Parathyroid adenoma (tissue), 2 donors: ENCODE measurements at regions not wholly inside any gene's neighbourhood (a gene's known extent, or its start where the extent isn't known, plus 50 kb on each side); places are given as distances from the start of the nearest gene placed in this dataset.
"Not testable (repeated sequence)": the region's sequence is repeated elsewhere in the genome, so short reads cannot be mapped to it uniquely, and the experiment has no call there.

Experiments used
- H2AFZ ChIP-seq: fragments of 300-600 bp; sonication (generic); one replicate; pipeline ENCODE4 v1.7.0; 2017; ENCODE audit warnings: antibody characterized with exemption, mild to moderate bottlenecking
- H3K27ac ChIP-seq: fragments of 300-600 bp; sonication (generic); one replicate; pipeline ENCODE4 v1.7.0; 2017
- H3K27me3 ChIP-seq: fragments of 300-600 bp; sonication (generic); one replicate; pipeline ENCODE4 v1.7.0; 2017; ENCODE audit warnings: low read length; ENCODE audit not compliant: control insufficient read depth, insufficient read depth
- H3K36me3 ChIP-seq: fragments of 300-600 bp; sonication (generic); one replicate; pipeline ENCODE4 v1.7.0; 2017; ENCODE audit warnings: low read length; ENCODE audit not compliant: control insufficient read depth, insufficient read depth
- H3K4me1 ChIP-seq: fragments of 300-600 bp; sonication (generic); one replicate; pipeline ENCODE4 v1.7.0; 2017; ENCODE audit warnings: control low read depth
- H3K4me2 ChIP-seq: fragments of 300-600 bp; sonication (generic); one replicate; pipeline ENCODE4 v1.7.0; 2017; ENCODE audit warnings: low read length
- H3K4me3 ChIP-seq: fragments of 300-600 bp; sonication (generic); one replicate; pipeline ENCODE4 v1.7.0; 2017; ENCODE audit warnings: low read depth, low read length
- H3K79me2 ChIP-seq: fragments of 300-600 bp; sonication (generic); one replicate; pipeline ENCODE4 v1.7.0; 2017; ENCODE audit warnings: control low read depth
- H3K9ac ChIP-seq: fragments of 300-600 bp; sonication (generic); one replicate; pipeline ENCODE4 v1.7.0; 2017; ENCODE audit warnings: mild to moderate bottlenecking
- H3K9me3 ChIP-seq: fragments of 300-600 bp; sonication (generic); one replicate; pipeline ENCODE4 v1.7.0; 2017; ENCODE audit warnings: low read length; ENCODE audit not compliant: control insufficient read depth
- TF ChIP-seq, protein P1 (sequence below): fragments of 300-600 bp; sonication (generic); IDR thresholded peaks from one replicate; pipeline ENCODE4 v1.7.0; 2017; ENCODE audit warnings: antibody characterized with exemption, mild to moderate bottlenecking
- donor health status: primary hyperparathyroidism.

DNA sequence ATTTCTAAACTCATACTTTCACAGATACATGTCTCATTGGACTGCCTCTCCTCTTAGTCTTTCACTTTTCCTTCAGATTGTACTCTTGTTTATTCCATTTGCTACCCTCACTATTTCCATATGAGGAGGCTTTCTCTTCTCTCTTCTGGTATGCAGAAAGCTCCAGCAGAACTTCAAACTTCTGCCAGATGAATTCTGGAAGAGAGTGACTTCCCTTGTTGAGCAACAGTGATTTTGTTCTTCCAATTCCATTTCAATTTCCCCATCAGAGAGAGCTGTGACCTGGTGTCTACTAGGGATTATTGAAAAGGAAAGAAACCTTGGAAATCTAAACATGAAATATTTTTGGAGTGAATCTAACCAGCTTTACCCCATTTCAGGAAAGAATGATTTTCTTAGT lies 523.2 kb upstream of the ZNF717 start:
- no peaks in the 10 kb centered on the region for H3K9me3 ChIP-seq
- H3K4me3 ChIP-seq, result no peak overlapping the region
- TF ChIP-seq, protein P1, sequence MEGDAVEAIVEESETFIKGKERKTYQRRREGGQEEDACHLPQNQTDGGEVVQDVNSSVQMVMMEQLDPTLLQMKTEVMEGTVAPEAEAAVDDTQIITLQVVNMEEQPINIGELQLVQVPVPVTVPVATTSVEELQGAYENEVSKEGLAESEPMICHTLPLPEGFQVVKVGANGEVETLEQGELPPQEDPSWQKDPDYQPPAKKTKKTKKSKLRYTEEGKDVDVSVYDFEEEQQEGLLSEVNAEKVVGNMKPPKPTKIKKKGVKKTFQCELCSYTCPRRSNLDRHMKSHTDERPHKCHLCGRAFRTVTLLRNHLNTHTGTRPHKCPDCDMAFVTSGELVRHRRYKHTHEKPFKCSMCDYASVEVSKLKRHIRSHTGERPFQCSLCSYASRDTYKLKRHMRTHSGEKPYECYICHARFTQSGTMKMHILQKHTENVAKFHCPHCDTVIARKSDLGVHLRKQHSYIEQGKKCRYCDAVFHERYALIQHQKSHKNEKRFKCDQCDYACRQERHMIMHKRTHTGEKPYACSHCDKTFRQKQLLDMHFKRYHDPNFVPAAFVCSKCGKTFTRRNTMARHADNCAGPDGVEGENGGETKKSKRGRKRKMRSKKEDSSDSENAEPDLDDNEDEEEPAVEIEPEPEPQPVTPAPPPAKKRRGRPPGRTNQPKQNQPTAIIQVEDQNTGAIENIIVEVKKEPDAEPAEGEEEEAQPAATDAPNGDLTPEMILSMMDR, result no peak
- no peak overlapping the region for H3K9ac ChIP-seq
- H3K27ac ChIP-seq, result no peak overlapping the region
- H3K36me3 ChIP-seq, result no peaks in the 10 kb centered on the region
- no peaks in the 10 kb centered on the region for H3K79me2 ChIP-seq
- no peak overlapping the region for H2AFZ ChIP-seq
- H3K4me2 ChIP-seq, result no peak overlapping the region
- H3K27me3 ChIP-seq, result no peaks in the 10 kb centered on the region
- no peaks in the 10 kb centered on the region for H3K4me1 ChIP-seq

DNA sequence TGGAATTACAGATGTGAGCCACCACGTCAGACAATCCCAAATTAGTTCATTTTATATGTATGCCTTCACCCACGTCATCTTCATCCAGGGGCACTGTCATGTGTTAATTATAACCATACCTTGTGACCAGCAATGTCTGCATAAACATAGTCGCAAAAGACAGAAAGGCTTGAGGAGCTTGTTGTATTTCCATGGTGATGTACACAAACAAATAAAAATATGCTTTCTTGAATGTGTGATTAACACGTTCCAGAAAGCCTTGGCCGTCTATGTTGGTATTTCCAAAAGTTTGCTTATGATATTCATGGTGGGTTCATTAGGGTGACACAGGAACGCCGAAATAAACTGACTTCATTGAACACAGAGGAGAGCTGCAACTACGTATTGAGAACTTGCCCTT lies 524.7 kb upstream of the ZNF717 start:
- Histone ChIP-seq H3K79me2 (no peaks in the 10 kb centered on the region), H3K4me3 (no peak overlapping the region), H3K36me3 (no peaks in the 10 kb centered on the region), H3K9ac (no peak overlapping the region), H3K27ac (no peak overlapping the region), H3K4me1 (no peaks in the 10 kb centered on the region), H2AFZ (no peak overlapping the region), H3K4me2 (no peak overlapping the region), H3K27me3 (no peaks in the 10 kb centered on the region), H3K9me3 (no peaks in the 10 kb centered on the region)
- TF ChIP-seq, protein P1, result no peak

DNA sequence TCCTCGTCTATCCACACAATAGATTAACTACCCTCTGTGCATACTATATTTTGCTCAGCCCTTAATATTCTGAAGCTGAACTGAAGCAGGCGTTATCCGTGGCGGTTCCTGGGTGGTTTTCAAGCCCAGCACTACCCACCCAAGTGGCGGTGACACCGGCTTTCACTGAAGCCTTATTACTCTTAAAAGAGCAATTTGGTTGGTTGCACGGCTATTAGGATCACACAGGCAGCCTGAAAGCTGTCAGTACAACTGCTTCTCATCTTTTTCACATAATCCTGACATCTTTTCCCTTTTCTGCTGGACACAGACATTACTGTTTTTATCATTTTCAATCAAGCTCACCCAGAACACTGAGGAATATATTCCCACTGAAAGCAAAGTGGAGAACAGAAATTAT lies 525.3 kb upstream of the ZNF717 start:
- TF ChIP-seq, protein P1, result no peak
- Histone ChIP-seq H3K79me2 (no peaks in the 10 kb centered on the region), H3K9me3 (no peaks in the 10 kb centered on the region), H2AFZ (no peak overlapping the region), H3K27me3 (no peaks in the 10 kb centered on the region), H3K36me3 (no peaks in the 10 kb centered on the region), H3K4me1 (no peaks in the 10 kb centered on the region), H3K4me2 (no peak overlapping the region), H3K27ac (no peak overlapping the region), H3K4me3 (no peak overlapping the region), H3K9ac (no peak overlapping the region)

DNA sequence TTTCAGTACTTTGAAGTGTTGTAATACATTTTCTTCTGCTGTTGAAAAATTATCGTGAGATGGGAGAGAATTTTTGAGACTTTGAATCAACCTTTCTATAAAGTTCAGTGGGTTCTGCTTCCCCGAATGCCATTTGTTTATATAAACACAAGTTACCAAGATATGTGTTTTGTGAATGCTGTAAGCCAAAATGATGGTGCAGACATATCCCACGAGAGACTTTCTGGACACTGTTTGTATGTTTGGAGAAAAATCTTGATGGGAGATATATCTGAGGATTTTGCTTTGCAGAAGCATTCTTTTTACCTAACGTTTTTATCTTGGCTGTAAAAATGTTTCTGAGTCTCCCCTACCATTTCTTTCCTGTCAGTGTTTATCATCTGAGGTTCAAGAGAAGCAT lies 526.6 kb upstream of the ZNF717 start:
- Histone ChIP-seq H3K27ac (no peak overlapping the region), H3K4me1 (no peaks in the 10 kb centered on the region), H3K79me2 (no peaks in the 10 kb centered on the region), H3K9me3 (no peaks in the 10 kb centered on the region), H3K36me3 (no peaks in the 10 kb centered on the region), H3K4me2 (no peak overlapping the region), H3K27me3 (no peaks in the 10 kb centered on the region), H2AFZ (no peak overlapping the region), H3K9ac (no peak overlapping the region), H3K4me3 (no peak overlapping the region)
- TF ChIP-seq, protein P1, result no peak

DNA sequence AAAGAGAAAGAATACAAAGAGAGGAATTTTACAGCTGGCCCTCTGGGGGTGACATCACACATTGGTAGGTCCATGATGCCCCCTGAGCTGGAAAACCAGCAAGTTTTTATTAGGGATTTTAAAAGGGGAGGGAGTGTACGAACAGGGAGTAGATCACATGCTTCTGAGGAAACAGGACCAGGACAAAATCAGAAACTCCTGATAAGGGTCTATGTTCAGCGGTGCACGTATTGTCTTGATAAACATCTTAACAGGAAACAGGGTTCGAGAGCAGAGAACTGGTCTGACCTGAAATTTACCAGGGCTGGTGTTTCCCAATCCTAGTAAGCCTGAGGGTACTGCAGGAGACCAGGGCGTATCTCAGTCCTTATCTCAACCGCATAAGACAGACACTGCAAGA lies 530.6 kb upstream of the ZNF717 start:
- not testable (repeated sequence) for H3K9me3 ChIP-seq, H3K79me2 ChIP-seq

More for the DNA sequence above, 530.6 kb upstream of the ZNF717 start:
- not testable (repeated sequence) for H2AFZ ChIP-seq, H3K27me3 ChIP-seq, H3K9ac ChIP-seq, H3K4me2 ChIP-seq, H3K4me1 ChIP-seq, H3K36me3 ChIP-seq, H3K27ac ChIP-seq, H3K4me3 ChIP-seq
